PC-9 (cell line): ENCODE measurements at regions not wholly inside any gene's neighbourhood (a gene's known extent, or its start where the extent isn't known, plus 50 kb on each side); places are given as distances from the start of the nearest gene placed in this dataset.

Experiments used
- CTCF ChIP-seq: fragments of 200-600 bp; sonication (generic); conservative IDR thresholded peaks from 2 replicates; pipeline ENCODE4 v1.6.1; 2017; ENCODE audit warnings: mixed run types, antibody characterized with exemption, mild to moderate bottlenecking, moderate library complexity
- EZH2 ChIP-seq: fragments of 200-600 bp; sonication (generic); IDR thresholded peaks from 2 replicates; pipeline ENCODE4 v1.8.0; 2017; ENCODE audit warnings: antibody characterized with exemption, low read depth

- TF ChIP-seq CTCF (no peak), EZH2 (no peak)
Measured at GRCh38 chr1:29676496-29676895, 440.2 kb downstream of the PTPRU start.
